Mesenchymal stem cell (in vitro differentiated cells and primary cell): ENCODE measurements at regions not wholly inside any gene's neighbourhood (a gene's known extent, or its start where the extent isn't known, plus 50 kb on each side); places are given as distances from the start of the nearest gene placed in this dataset.

Source experiments
- DNase-seq: peaks from one replicate; pipeline ENCODE4 v3.0.0-alpha.2; 2013
- H2AFZ ChIP-seq: one replicate; pipeline ENCODE4 v1.6.1; 2013; ENCODE audit warnings: low read depth, mild to moderate bottlenecking, control low read depth, inconsistent platforms, low read length, moderate library complexity
- H2AK5ac ChIP-seq: 2 replicates; pipeline ENCODE4 v1.6.1; 2013; ENCODE audit warnings: low read length, moderate library complexity, mild to moderate bottlenecking, inconsistent platforms; ENCODE audit not compliant: severe bottlenecking
- H2BK120ac ChIP-seq: one replicate; pipeline ENCODE4 v1.6.1; 2013; ENCODE audit warnings: low read depth, mild to moderate bottlenecking, inconsistent platforms, low read length, moderate library complexity
- H2BK12ac ChIP-seq, 2 experiments: one replicate each; pipeline ENCODE4 v1.6.1; 2013; ENCODE audit warnings: inconsistent platforms in 2 of 2, low read length in 2 of 2, mild to moderate bottlenecking in 2 of 2, moderate library complexity in 2 of 2, control low read depth in 1 of 2
- H2BK15ac ChIP-seq: one replicate; pipeline ENCODE4 v1.6.1; 2013; ENCODE audit warnings: mild to moderate bottlenecking, low read depth, inconsistent platforms; ENCODE audit not compliant: poor library complexity, severe bottlenecking
- H2BK5ac ChIP-seq: 2 replicates; pipeline ENCODE4 v1.6.1; 2013; ENCODE audit warnings: low read depth, mild to moderate bottlenecking, low read length, control low read depth, inconsistent platforms; ENCODE audit not compliant: poor library complexity, severe bottlenecking
- H3K14ac ChIP-seq, 2 experiments: one replicate each; pipeline ENCODE4 v1.6.1; 2013; ENCODE audit warnings: inconsistent platforms in 2 of 2, low read length in 2 of 2, control low read depth in 1 of 2, mild to moderate bottlenecking in 1 of 2, moderate library complexity in 1 of 2
- H3K18ac ChIP-seq, 2 experiments: one replicate each; pipeline ENCODE4 v1.6.1; 2013; ENCODE audit warnings: inconsistent platforms in 2 of 2, low read length in 2 of 2, control low read depth in 1 of 2, low read depth in 1 of 2, mild to moderate bottlenecking in 1 of 2
- H3K23ac ChIP-seq, 2 experiments: one replicate each; pipeline ENCODE4 v1.6.1; 2013; ENCODE audit warnings: inconsistent platforms in 2 of 2, low read length in 2 of 2, mild to moderate bottlenecking in 2 of 2, moderate library complexity in 2 of 2, control low read depth in 1 of 2
- H3K27ac ChIP-seq: 2 replicates; pipeline ENCODE4 v1.5.1; 2013; ENCODE audit warnings: mild to moderate bottlenecking, moderate library complexity, low read length, control low read depth, inconsistent platforms; ENCODE audit not compliant: poor library complexity, severe bottlenecking
- H3K27me3 ChIP-seq, 2 experiments: 2 replicates each; pipeline versions ENCODE4 v1.6.1 to v1.7.0; 2013; ENCODE audit warnings: low read length in 2 of 2, mild to moderate bottlenecking in 2 of 2, moderate library complexity in 2 of 2, control low read depth in 1 of 2, inconsistent platforms in 1 of 2; ENCODE audit not compliant: control insufficient read depth in 1 of 2, insufficient read depth in 1 of 2
- H3K36me3 ChIP-seq, 2 experiments: 2 replicates each; pipeline versions ENCODE4 v1.6.1 to v1.7.0; 2013; ENCODE audit warnings: low read length in 2 of 2, control low read depth in 1 of 2, inconsistent platforms in 1 of 2, low read depth in 1 of 2, mild to moderate bottlenecking in 1 of 2; ENCODE audit not compliant: insufficient read depth in 2 of 2, control insufficient read depth in 1 of 2
- H3K4ac ChIP-seq, 2 experiments: one replicate each; pipeline ENCODE4 v1.6.1; 2013; ENCODE audit warnings: inconsistent platforms in 2 of 2, low read length in 2 of 2, mild to moderate bottlenecking in 2 of 2, moderate library complexity in 2 of 2, control low read depth in 1 of 2, low read depth in 1 of 2
- H3K4me1 ChIP-seq: 2 replicates; pipeline ENCODE4 v1.6.1; 2013; ENCODE audit warnings: low read depth, low read length, control low read depth; ENCODE audit not compliant: control insufficient read depth, insufficient read depth
- H3K4me2 ChIP-seq: 2 replicates; pipeline ENCODE4 v1.6.1; 2013; ENCODE audit warnings: low read length, mild to moderate bottlenecking, inconsistent platforms; ENCODE audit not compliant: poor library complexity, severe bottlenecking
- H3K4me3 ChIP-seq, 2 experiments: 2 replicates each; pipeline versions ENCODE4 v1.5.1 to v1.7.0; 2013; ENCODE audit warnings: low read length in 2 of 2, mild to moderate bottlenecking in 2 of 2, control low read depth in 1 of 2, low read depth in 1 of 2; ENCODE audit not compliant: insufficient read depth in 1 of 2
- H3K79me1 ChIP-seq: replicated peaks from 2 replicates; pipeline ENCODE4 v1.6.1; 2013; ENCODE audit warnings: mild to moderate bottlenecking, control low read depth, low read length, inconsistent platforms; ENCODE audit not compliant: poor library complexity, severe bottlenecking
- H3K9ac ChIP-seq: 2 replicates; pipeline ENCODE4 v1.7.0; 2013; ENCODE audit warnings: mild to moderate bottlenecking, low read length, moderate library complexity
- H3K9me3 ChIP-seq: 2 replicates; pipeline ENCODE4 v1.7.0; 2013; ENCODE audit warnings: mild to moderate bottlenecking, low read length; ENCODE audit not compliant: control insufficient read depth
- H4K8ac ChIP-seq: one replicate; pipeline ENCODE4 v1.6.1; 2013; ENCODE audit warnings: inconsistent platforms, mild to moderate bottlenecking, low read length, moderate library complexity
- H4K91ac ChIP-seq: one replicate; pipeline ENCODE4 v1.6.1; 2013; ENCODE audit warnings: mild to moderate bottlenecking, low read length, inconsistent platforms
- WGBS: methylation state at CpG from one replicate; pipeline ENCODE4 v1.1.7; 2013; ENCODE audit warnings: mixed read lengths; 5-methylcytosine and 5-hydroxymethylcytosine counted together

GRCh38 chr12:77248036-77248435 lies 182.7 kb upstream of the E2F7 start:
- Histone ChIP-seq H3K4me2 (no peak overlapping the region), H4K8ac (no peak overlapping the region), H3K27me3 (no peaks in the 10 kb centered on the region), H2BK15ac (no peak overlapping the region), H2BK12ac (no peak overlapping the region), H2AK5ac (no peak overlapping the region), H3K27ac (no peak overlapping the region), H4K91ac (no peak overlapping the region), H3K4ac (no peak overlapping the region), H3K18ac (no peak overlapping the region), H2BK5ac (no peak overlapping the region), H3K9ac (no peak overlapping the region), H3K36me3 (no peaks in the 10 kb centered on the region), H3K14ac (no peak overlapping the region), H3K4me3 (no peak overlapping the region), H2AFZ (no peak overlapping the region), H3K23ac (no peak overlapping the region), H3K9me3 (no peaks in the 10 kb centered on the region), H3K79me1 (no peaks in the 10 kb centered on the region), H2BK120ac (no peak overlapping the region), H3K4me1 (no peaks in the 10 kb centered on the region)
- 89% methylated on average over 1 of the region's 2 CpGs for WGBS
- DNase-seq: no peak

- Histone ChIP-seq H3K4me2 (no peak overlapping the region), H3K27ac (no peak overlapping the region), H4K91ac (no peak overlapping the region), H4K8ac (no peak overlapping the region), H3K79me1 (no peaks in the 10 kb centered on the region), H2AK5ac (no peak overlapping the region), H2BK12ac (no peak overlapping the region), H3K4ac (no peak overlapping the region), H3K36me3 (no peaks in the 10 kb centered on the region), H3K23ac (no peak overlapping the region), H2AFZ (no peak overlapping the region), H2BK15ac (no peak overlapping the region), H3K4me1 (no peaks in the 10 kb centered on the region), H3K4me3 (no peak overlapping the region), H3K14ac (no peak overlapping the region), H2BK120ac (no peak overlapping the region), H3K9me3 (no peaks in the 10 kb centered on the region), H2BK5ac (no peak overlapping the region), H3K27me3 (no peaks in the 10 kb centered on the region), H3K18ac (no peak overlapping the region), H3K9ac (no peak overlapping the region)
- no peak for DNase-seq
- no CpG with 5 or more reads among the region's 3 CpGs for WGBS
Observed at GRCh38 chr12:77247542-77247941, 182.2 kb upstream of the E2F7 start.

GRCh38 chr12:77243345-77243744 lies 178.0 kb upstream of the E2F7 start:
- Histone ChIP-seq H3K23ac (no peak overlapping the region), H2BK15ac (no peak overlapping the region), H4K8ac (no peak overlapping the region), H3K79me1 (no peaks in the 10 kb centered on the region), H3K9ac (no peak overlapping the region), H3K4me2 (no peak overlapping the region), H2BK12ac (no peak overlapping the region), H3K4me3 (no peak overlapping the region), H3K14ac (no peak overlapping the region), H4K91ac (no peak overlapping the region), H3K4ac (no peak overlapping the region), H2BK5ac (no peak overlapping the region), H2AFZ (no peak overlapping the region), H3K27ac (no peak overlapping the region), H3K4me1 (no peaks in the 10 kb centered on the region), H3K18ac (no peak overlapping the region), H2BK120ac (no peak overlapping the region), H2AK5ac (no peak overlapping the region), H3K9me3 (no peaks in the 10 kb centered on the region), H3K27me3 (no peaks in the 10 kb centered on the region), H3K36me3 (no peaks in the 10 kb centered on the region)
- DNase-seq: no peak
- WGBS: no CpG with 5 or more reads among the region's 4 CpGs

- Histone ChIP-seq H3K14ac (no peak overlapping the region), H3K4me2 (no peak overlapping the region), H3K4me3 (no peak overlapping the region), H2BK12ac (no peak overlapping the region), H3K9ac (no peak overlapping the region), H4K91ac (no peak overlapping the region), H2BK5ac (no peak overlapping the region), H3K27me3 (peaks cover 0 to 3% of the 10 kb centered on the region in 2 experiments), H3K18ac (no peak overlapping the region), H2BK120ac (no peak overlapping the region), H2BK15ac (no peak overlapping the region), H3K4me1 (no peaks in the 10 kb centered on the region), H4K8ac (no peak overlapping the region), H3K4ac (no peak overlapping the region), H3K9me3 (no peaks in the 10 kb centered on the region), H2AFZ (no peak overlapping the region), H2AK5ac (no peak overlapping the region), H3K23ac (no peak overlapping the region), H3K27ac (no peak overlapping the region), H3K79me1 (no peaks in the 10 kb centered on the region), H3K36me3 (no peaks in the 10 kb centered on the region)
- no peak for DNase-seq
- WGBS: 96% methylated on average over 1 of the region's 1 CpG
Observed at GRCh38 chr12:77239617-77240016, 174.2 kb upstream of the E2F7 start.
